ENCODE measurements at regions not wholly inside any gene's neighbourhood (a gene's known extent, or its start where the extent isn't known, plus 50 kb on each side); places are given as distances from the start of the nearest gene placed in this dataset.

- Histone ChIP-seq H3K36me3 (ENCODE audit: control insufficient read depth, insufficient read depth, low read length) (no peaks in the 10 kb centered on the region), H3K27me3 (ENCODE audit: control insufficient read depth, insufficient read depth, low read length) (no peaks in the 10 kb centered on the region), H3K4me3 (ENCODE audit: low read depth, low read length) (no peak overlapping the region)
- no peak for TF ChIP-seq CTCF (IDR thresholded peaks at IDR 0.05; ENCODE audit: insufficient read depth, low read length, poor library complexity, severe bottlenecking)
- no peak for DNase-seq (ENCODE audit: low read depth)
Measured at GRCh38 chr1:91123773-91124172, 101.9 kb upstream of the ZNF644 start.

- no peaks in the 10 kb centered on the region for H3K36me3 ChIP-seq (ENCODE audit: control insufficient read depth, insufficient read depth, low read length)
- DNase-seq (ENCODE audit: low read depth) = no peak
- no peak for TF ChIP-seq CTCF (IDR thresholded peaks at IDR 0.05; ENCODE audit: insufficient read depth, low read length, poor library complexity, severe bottlenecking)
- no peak overlapping the region for H3K4me3 ChIP-seq (ENCODE audit: low read depth, low read length)
- no peaks in the 10 kb centered on the region for H3K27me3 ChIP-seq (ENCODE audit: control insufficient read depth, insufficient read depth, low read length)
Measured at GRCh38 chr1:91123319-91123718, 101.5 kb upstream of the ZNF644 start.

GRCh38 chr1:91122106-91122717, 100.4 kb upstream of the ZNF644 start:
- H3K36me3 ChIP-seq (ENCODE audit: control insufficient read depth, insufficient read depth, low read length) = no peaks in the 10 kb centered on the region
- DNase-seq (ENCODE audit: low read depth) = no peak
- no peak for TF ChIP-seq CTCF (IDR thresholded peaks at IDR 0.05; ENCODE audit: insufficient read depth, low read length, poor library complexity, severe bottlenecking)

GRCh38 chr1:91121366-91121765, 99.5 kb upstream of the ZNF644 start:
- no peak for DNase-seq (ENCODE audit: low read depth)
- Histone ChIP-seq H3K4me3 (ENCODE audit: low read depth, low read length) (no peak overlapping the region), H3K27me3 (ENCODE audit: control insufficient read depth, insufficient read depth, low read length) (no peaks in the 10 kb centered on the region), H3K36me3 (ENCODE audit: control insufficient read depth, insufficient read depth, low read length) (no peaks in the 10 kb centered on the region)
- TF ChIP-seq CTCF (IDR thresholded peaks at IDR 0.05; ENCODE audit: insufficient read depth, low read length, poor library complexity, severe bottlenecking) = no peak

More at GRCh38 chr1:91122106-91122717, 100.4 kb upstream of the ZNF644 start:
- H3K27me3 ChIP-seq (ENCODE audit: control insufficient read depth, insufficient read depth, low read length) = no peaks in the 10 kb centered on the region
- no peak overlapping the region for H3K4me3 ChIP-seq (ENCODE audit: low read depth, low read length)

- no peaks in the 10 kb centered on the region for H3K36me3 ChIP-seq (ENCODE audit: control insufficient read depth, insufficient read depth, low read length)
- no peak overlapping the region for H3K4me3 ChIP-seq (ENCODE audit: low read depth, low read length)
- no peak for DNase-seq (ENCODE audit: low read depth)
- H3K27me3 ChIP-seq (ENCODE audit: control insufficient read depth, insufficient read depth, low read length) = no peaks in the 10 kb centered on the region
- no peak for TF ChIP-seq CTCF (IDR thresholded peaks at IDR 0.05; ENCODE audit: insufficient read depth, low read length, poor library complexity, severe bottlenecking)
Measured at GRCh38 chr1:91120936-91121335, 99.1 kb upstream of the ZNF644 start.

- H3K4me3 ChIP-seq (ENCODE audit: low read depth, low read length) = no peak overlapping the region
- TF ChIP-seq CTCF (IDR thresholded peaks at IDR 0.05; ENCODE audit: insufficient read depth, low read length, poor library complexity, severe bottlenecking) = no peak
- H3K27me3 ChIP-seq (ENCODE audit: control insufficient read depth, insufficient read depth, low read length) = no peaks in the 10 kb centered on the region
- DNase-seq (ENCODE audit: low read depth) = no peak
- H3K36me3 ChIP-seq (ENCODE audit: control insufficient read depth, insufficient read depth, low read length) = no peaks in the 10 kb centered on the region
Measured at GRCh38 chr1:91120421-91120820, 98.6 kb upstream of the ZNF644 start.

Measured in kidney epithelial cell (primary cell).